ENCODE measurements at regions not wholly inside any gene's neighbourhood (a gene's known extent, or its start where the extent isn't known, plus 50 kb on each side); places are given as distances from the start of the nearest gene placed in this dataset.

GRCh38 chr11:70669871-70670675 lies 271.7 kb downstream of the CTTN start:
- no peak for TF ChIP-seq CTCF (IDR thresholded peaks at IDR 0.05; ENCODE audit: borderline replicate concordance, insufficient read depth, low read depth, low read length)
- H3K4me3 ChIP-seq (ENCODE audit: low read depth, low read length): no peak overlapping the region

- H3K4me3 ChIP-seq (ENCODE audit: low read depth, low read length): no peak overlapping the region
- TF ChIP-seq CTCF (IDR thresholded peaks at IDR 0.05; ENCODE audit: borderline replicate concordance, insufficient read depth, low read depth, low read length): no peak
These were observed 272.3 kb downstream of the CTTN start for GRCh38 chr11:70670676-70671034.

GRCh38 chr11:70671083-70671482 lies 272.8 kb downstream of the CTTN start:
- no peak for TF ChIP-seq CTCF (IDR thresholded peaks at IDR 0.05; ENCODE audit: borderline replicate concordance, insufficient read depth, low read depth, low read length)
- H3K4me3 ChIP-seq (ENCODE audit: low read depth, low read length): no peak overlapping the region

GRCh38 chr11:70671611-70672010 lies 273.3 kb downstream of the CTTN start:
- no peak overlapping the region for H3K4me3 ChIP-seq (ENCODE audit: low read depth, low read length)
- TF ChIP-seq CTCF (IDR thresholded peaks at IDR 0.05; ENCODE audit: borderline replicate concordance, insufficient read depth, low read depth, low read length): no peak

GRCh38 chr11:70672991-70673653 lies 274.8 kb downstream of the CTTN start:
- no peak for TF ChIP-seq CTCF (IDR thresholded peaks at IDR 0.05; ENCODE audit: borderline replicate concordance, insufficient read depth, low read depth, low read length)
- no peak overlapping the region for H3K4me3 ChIP-seq (ENCODE audit: low read depth, low read length)

- no peak for TF ChIP-seq CTCF (IDR thresholded peaks at IDR 0.05; ENCODE audit: borderline replicate concordance, insufficient read depth, low read depth, low read length)
- no peak overlapping the region for H3K4me3 ChIP-seq (ENCODE audit: low read depth, low read length)
These were observed 276.3 kb downstream of the CTTN start for GRCh38 chr11:70674605-70675004.
